Panc1 (cell line): ENCODE measurements at regions not wholly inside any gene's neighbourhood (a gene's known extent, or its start where the extent isn't known, plus 50 kb on each side); places are given as distances from the start of the nearest gene placed in this dataset.
"Not testable (repeated sequence)": the region's sequence is repeated elsewhere in the genome, so short reads cannot be mapped to it uniquely, and the experiment has no call there.

Experiments
- ATAC-seq: fragments of 200-7000 bp; cut with Tn5 transposase; 2 replicates; pipeline ENCODE4 v1.9.1; 2020; ENCODE audit warnings: mild to moderate bottlenecking, moderate library complexity
- BruUV-seq: library from RNA; stranded (reverse); fragments of 400-500 nt; replicated peaks from 2 replicates; lab custom pipeline; 2021; lab: Mats Ljungman, UMichigan
- CTCF ChIA-PET: fragments of 300-600 bp; sonication (Branson Sonifier 250); formaldehyde crosslinking; loops from one replicate; lab custom pipeline; 2022; ENCODE audit warnings: antibody characterized with exemption; lab: Charles Lee
- POLR2A ChIA-PET: fragments of 300-600 bp; sonication (Branson Sonifier 250); formaldehyde crosslinking; loops from one replicate; lab custom pipeline; 2022; ENCODE audit warnings: antibody characterized with exemption; lab: Charles Lee
- DNase-seq: peaks from one replicate; pipeline ENCODE4 v3.0.0-alpha.2; 2010; ENCODE audit warnings: low read depth, low spot score
- H3K27ac ChIP-seq: 2 replicates; pipeline ENCODE4 v1.5.1; 2011; ENCODE audit warnings: mild to moderate bottlenecking, low read length, inconsistent platforms
- H3K27me3 ChIP-seq: fragments of 200-500 bp; sonication (Bioruptor generic); 2 replicates; pipeline ENCODE4 v1.6.0; 2014; ENCODE audit warnings: low read length, inconsistent platforms; ENCODE audit not compliant: control insufficient read depth, insufficient read depth
- H3K36me3 ChIP-seq: fragments of 200-500 bp; sonication (Bioruptor generic); 2 replicates; pipeline ENCODE4 v1.5.1; 2014; ENCODE audit warnings: inconsistent platforms, mild to moderate bottlenecking, low read length, moderate library complexity; ENCODE audit not compliant: control insufficient read depth, insufficient read depth
- H3K4me1 ChIP-seq: 2 replicates; pipeline ENCODE4 v1.5.1; 2011; ENCODE audit warnings: inconsistent platforms, mild to moderate bottlenecking, low read length, moderate library complexity; ENCODE audit not compliant: control insufficient read depth, insufficient read depth
- H3K4me3 ChIP-seq, 2 experiments: 2 replicates each; pipeline ENCODE4 v1.5.1; 2011 to 2012; ENCODE audit warnings: low read depth in 2 of 2, low read length in 2 of 2, mild to moderate bottlenecking in 2 of 2, inconsistent platforms in 1 of 2, moderate library complexity in 1 of 2
- H3K9me3 ChIP-seq: fragments of 200-500 bp; sonication (Bioruptor generic); 2 replicates; pipeline ENCODE4 v1.5.1; 2014; ENCODE audit warnings: low read depth, mild to moderate bottlenecking, inconsistent platforms, low read length, moderate library complexity; ENCODE audit not compliant: control insufficient read depth, insufficient read depth
- CTCF ChIP-seq: fragments of 450-650 bp; IDR thresholded peaks from 2 replicates; pipeline ENCODE4 v1.5.1; 2017; ENCODE audit warnings: mild to moderate bottlenecking
- POLR2AphosphoS5 ChIP-seq: IDR thresholded peaks from 2 replicates; pipeline ENCODE4 v1.6.1; 2012; ENCODE audit warnings: mild to moderate bottlenecking, low read depth, low read length, moderate library complexity
- REST ChIP-seq, 2 experiments: IDR thresholded peaks; 2 replicates each; pipeline ENCODE4 v1.6.1; 2011 to 2012; ENCODE audit warnings: low read depth in 2 of 2, control low read depth in 1 of 2, low read length in 1 of 2, mild to moderate bottlenecking in 1 of 2, moderate library complexity in 1 of 2; ENCODE audit not compliant: insufficient read depth in 1 of 2
- SIN3A ChIP-seq: IDR thresholded peaks from 2 replicates; pipeline ENCODE4 v1.6.1; 2012; ENCODE audit warnings: low read depth, mild to moderate bottlenecking, low read length, moderate library complexity, borderline replicate concordance; ENCODE audit not compliant: insufficient read depth
- TCF7L2 ChIP-seq: IDR thresholded peaks from 2 replicates; pipeline ENCODE4 v1.6.1; 2011; ENCODE audit warnings: mild to moderate bottlenecking, low read depth, low read length, inconsistent platforms
- in situ Hi-C: cut with HindIII; loops from 2 replicates; pipeline ENCODE4 v1.10.0; 2016; ENCODE audit warnings: low sequenced_read_pairs, low pct_unique_long_range_greater_than_20kb
- intact Hi-C: fragments of 100-400 bp; cut with micrococcal nuclease; formaldehyde crosslinking; loops from one replicate; pipeline ENCODE4 v1.10.0; 2022; ENCODE audit not compliant: unreplicated experiment

- TF ChIP-seq SIN3A (no peak), POLR2AphosphoS5 (no peak), TCF7L2 (no peak), CTCF (no peak), REST (IDR thresholded peaks at IDR 0.05; ENCODE audit: insufficient read depth in 1 of 2, low read depth in 2 of 2, low read length in 1 of 2) (no peak)
- in situ Hi-C loops (no loop called here), intact Hi-C loops (no loop called here)
- CTCF ChIA-PET = no interaction called here
- DNase-seq = no peak
- Histone ChIP-seq H3K27me3 (no peaks in the 10 kb centered on the region; the same call in 1 of the 2 replicates), H3K4me3 (no peak overlapping the region), H3K4me1 (no peaks in the 10 kb centered on the region), H3K27ac (no peak overlapping the region), H3K9me3 (no peaks in the 10 kb centered on the region), H3K36me3 (no peaks in the 10 kb centered on the region)
- POLR2A ChIA-PET = no interaction called here
- no TSS peak for BruUV-seq
- ATAC-seq = no peak
These were observed 269.4 kb downstream of the RNF144B start for GRCh38 chr6:18656506-18656905.

GRCh38 chr6:18659994-18660393, 272.8 kb downstream of the RNF144B start:
- H3K4me3 ChIP-seq, H3K4me1 ChIP-seq, in situ Hi-C loops, BruUV-seq, H3K27ac ChIP-seq, DNase-seq, ATAC-seq, H3K36me3 ChIP-seq, CTCF ChIA-PET, POLR2A ChIA-PET, H3K27me3 ChIP-seq, H3K9me3 ChIP-seq, intact Hi-C loops: not testable (repeated sequence)

GRCh38 chr6:18663011-18663410, 275.9 kb downstream of the RNF144B start:
- POLR2A ChIA-PET = no interaction called here
- no peak for TF ChIP-seq TCF7L2
- TF ChIP-seq POLR2AphosphoS5 = no peak
- TF ChIP-seq CTCF = no peak
- Histone ChIP-seq H3K27ac (no peak overlapping the region), H3K4me3 (no peak overlapping the region), H3K9me3 (no peaks in the 10 kb centered on the region), H3K36me3 (no peaks in the 10 kb centered on the region), H3K27me3 (no peaks in the 10 kb centered on the region), H3K4me1 (no peaks in the 10 kb centered on the region)
- in situ Hi-C loops (no loop called here), intact Hi-C loops (no loop called here)
- CTCF ChIA-PET = no interaction called here
- BruUV-seq = no TSS peak
- no peak for ATAC-seq
- no peak for DNase-seq
